Muscle layer of colon (tissue), 2 donors: ENCODE measurements at regions not wholly inside any gene's neighbourhood (a gene's known extent, or its start where the extent isn't known, plus 50 kb on each side); places are given as distances from the start of the nearest gene placed in this dataset.
"Not testable (repeated sequence)": the region's sequence is repeated elsewhere in the genome, so short reads cannot be mapped to it uniquely, and the experiment has no call there.

Experiments
- H3K27ac ChIP-seq: one replicate; pipeline ENCODE4 v1.7.0; 2013; ENCODE audit warnings: low read depth, mild to moderate bottlenecking, low read length, moderate library complexity
- H3K27me3 ChIP-seq, 2 donors: one replicate each; pipeline ENCODE4 v1.7.0; 2013; ENCODE audit warnings: low read length in 2 of 2, mild to moderate bottlenecking in 2 of 2; ENCODE audit not compliant: insufficient read depth in 2 of 2, control insufficient read depth in 1 of 2
- H3K36me3 ChIP-seq: one replicate; pipeline ENCODE4 v1.7.0; 2013; ENCODE audit warnings: mild to moderate bottlenecking, low read length; ENCODE audit not compliant: insufficient read depth
- H3K4me1 ChIP-seq: one replicate; pipeline ENCODE4 v1.7.0; 2013; ENCODE audit warnings: mild to moderate bottlenecking, low read length; ENCODE audit not compliant: insufficient read depth
- H3K4me3 ChIP-seq, 2 donors: one replicate each; pipeline ENCODE4 v1.7.0; 2013; ENCODE audit warnings: low read length in 2 of 2, low read depth in 1 of 2, mild to moderate bottlenecking in 1 of 2, moderate library complexity in 1 of 2
- H3K9ac ChIP-seq: one replicate; pipeline ENCODE4 v1.7.0; 2013; ENCODE audit warnings: low read length
- H3K9me3 ChIP-seq: one replicate; pipeline ENCODE4 v1.7.0; 2013; ENCODE audit warnings: mild to moderate bottlenecking, low read length
- donor health status: abdominal sarcoma.
- donor health status: Adenocarcinoma of cecum.

GRCh38 chr6:14765721-14766390 lies 480.0 kb upstream of the JARID2 start:
- no peaks in the 10 kb centered on the region for H3K4me1 ChIP-seq
- no peak overlapping the region for H3K9ac ChIP-seq
- H3K36me3 ChIP-seq: no peaks in the 10 kb centered on the region
- H3K9me3 ChIP-seq: no peaks in the 10 kb centered on the region
- H3K4me3 ChIP-seq: no peak overlapping the region
- H3K27ac ChIP-seq: no peak overlapping the region
- H3K27me3 ChIP-seq: no peaks in the 10 kb centered on the region

- Histone ChIP-seq H3K9ac (no peak overlapping the region), H3K27me3 (no peaks in the 10 kb centered on the region), H3K27ac (no peak overlapping the region), H3K36me3 (no peaks in the 10 kb centered on the region), H3K4me1 (no peaks in the 10 kb centered on the region), H3K4me3 (no peak overlapping the region), H3K9me3 (no peaks in the 10 kb centered on the region)
These were observed 479.4 kb upstream of the JARID2 start for GRCh38 chr6:14766391-14766994.

GRCh38 chr6:14767226-14767625 lies 478.6 kb upstream of the JARID2 start:
- Histone ChIP-seq H3K9ac (no peak overlapping the region), H3K27me3 (no peaks in the 10 kb centered on the region)

GRCh38 chr6:14770040-14770439 lies 475.8 kb upstream of the JARID2 start:
- H3K4me1 ChIP-seq: no peaks in the 10 kb centered on the region
- H3K9ac ChIP-seq: no peak overlapping the region
- H3K27me3 ChIP-seq: no peaks in the 10 kb centered on the region
- no peak overlapping the region for H3K27ac ChIP-seq
- no peak overlapping the region for H3K4me3 ChIP-seq
- no peaks in the 10 kb centered on the region for H3K36me3 ChIP-seq
- no peaks in the 10 kb centered on the region for H3K9me3 ChIP-seq

More at GRCh38 chr6:14767226-14767625, 478.6 kb upstream of the JARID2 start:
- no peaks in the 10 kb centered on the region for H3K4me1 ChIP-seq
- H3K27ac ChIP-seq: no peak overlapping the region
- no peaks in the 10 kb centered on the region for H3K36me3 ChIP-seq
- H3K4me3 ChIP-seq: no peak overlapping the region
- no peaks in the 10 kb centered on the region for H3K9me3 ChIP-seq

- Histone ChIP-seq H3K27me3 (no peaks in the 10 kb centered on the region), H3K9ac (no peak overlapping the region), H3K36me3 (no peaks in the 10 kb centered on the region), H3K27ac (no peak overlapping the region), H3K4me3 (no peak overlapping the region), H3K4me1 (no peaks in the 10 kb centered on the region), H3K9me3 (no peaks in the 10 kb centered on the region)
These were observed 475.3 kb upstream of the JARID2 start for GRCh38 chr6:14770572-14770971.

GRCh38 chr6:14771016-14771415 lies 474.9 kb upstream of the JARID2 start:
- Histone ChIP-seq H3K4me3 (no peak overlapping the region), H3K36me3 (no peaks in the 10 kb centered on the region), H3K27ac (no peak overlapping the region), H3K9ac (no peak overlapping the region), H3K27me3 (no peaks in the 10 kb centered on the region), H3K4me1 (no peaks in the 10 kb centered on the region), H3K9me3 (no peaks in the 10 kb centered on the region)

GRCh38 chr6:14772188-14772587 lies 473.7 kb upstream of the JARID2 start:
- no peaks in the 10 kb centered on the region for H3K27me3 ChIP-seq
- no peaks in the 10 kb centered on the region for H3K9me3 ChIP-seq
- no peak overlapping the region for H3K4me3 ChIP-seq
- no peaks in the 10 kb centered on the region for H3K36me3 ChIP-seq
- H3K27ac ChIP-seq: no peak overlapping the region
- H3K9ac ChIP-seq: no peak overlapping the region
- H3K4me1 ChIP-seq: no peaks in the 10 kb centered on the region

- no peak overlapping the region for H3K4me3 ChIP-seq
- no peaks in the 10 kb centered on the region for H3K9me3 ChIP-seq
- H3K27me3 ChIP-seq: no peaks in the 10 kb centered on the region
- no peak overlapping the region for H3K9ac ChIP-seq
- no peaks in the 10 kb centered on the region for H3K36me3 ChIP-seq
- H3K4me1 ChIP-seq: no peaks in the 10 kb centered on the region
- no peak overlapping the region for H3K27ac ChIP-seq
These were observed 470.3 kb upstream of the JARID2 start for GRCh38 chr6:14775528-14775927.

GRCh38 chr6:14776307-14776706 lies 469.6 kb upstream of the JARID2 start:
- H3K27ac ChIP-seq: no peak overlapping the region
- no peak overlapping the region for H3K9ac ChIP-seq
- no peaks in the 10 kb centered on the region for H3K36me3 ChIP-seq
- H3K4me3 ChIP-seq: no peak overlapping the region
- no peaks in the 10 kb centered on the region for H3K27me3 ChIP-seq
- no peaks in the 10 kb centered on the region for H3K9me3 ChIP-seq
- no peaks in the 10 kb centered on the region for H3K4me1 ChIP-seq

- Histone ChIP-seq H3K4me1 (no peaks in the 10 kb centered on the region), H3K36me3 (no peaks in the 10 kb centered on the region), H3K27ac (no peak overlapping the region), H3K9me3 (no peaks in the 10 kb centered on the region), H3K4me3 (no peak overlapping the region), H3K27me3 (no peaks in the 10 kb centered on the region), H3K9ac (no peak overlapping the region)
These were observed 463.9 kb upstream of the JARID2 start for GRCh38 chr6:14781772-14782525.

- not testable (repeated sequence) for H3K4me1 ChIP-seq, H3K36me3 ChIP-seq, H3K27ac ChIP-seq, H3K27me3 ChIP-seq, H3K9me3 ChIP-seq, H3K4me3 ChIP-seq, H3K9ac ChIP-seq
These were observed 462.9 kb upstream of the JARID2 start for GRCh38 chr6:14782921-14783464.
